ENCODE measurements at regions not wholly inside any gene's neighbourhood (a gene's known extent, or its start where the extent isn't known, plus 50 kb on each side); places are given as distances from the start of the nearest gene placed in this dataset.

DNA sequence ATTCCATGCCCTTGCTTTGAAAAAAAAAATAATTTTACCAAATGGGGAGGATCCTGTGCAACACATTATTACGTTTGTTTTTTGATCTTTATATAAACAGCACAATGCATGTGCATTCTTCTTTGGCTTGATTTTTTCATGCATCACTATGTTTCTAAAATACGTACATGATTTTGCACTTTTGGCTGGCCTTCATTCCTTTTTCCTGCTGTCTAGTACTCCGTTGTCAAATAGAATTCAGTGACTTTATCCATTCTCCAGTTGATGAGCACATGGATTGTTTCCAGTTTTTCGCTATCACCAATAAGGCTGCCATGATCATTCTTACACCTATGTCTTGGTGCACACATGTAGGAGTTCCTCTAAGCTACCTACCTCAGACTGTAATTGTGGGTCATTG lies 63.0 kb upstream of the ID3 start:
- Histone ChIP-seq H3K4me3 (ENCODE audit: low read depth, low read length) (no peak overlapping the region), H3K79me2 (no peaks in the 10 kb centered on the region), H3K27ac (no peak overlapping the region), H3K9ac (no peak overlapping the region), H3K4me2 (ENCODE audit: low read length) (no peak overlapping the region), H3K27me3 (ENCODE audit: control insufficient read depth, insufficient read depth, low read length) (no peaks in the 10 kb centered on the region), H3K4me1 (no peaks in the 10 kb centered on the region), H2AFZ (no peak overlapping the region), H3K9me3 (ENCODE audit: control insufficient read depth, low read length) (no peaks in the 10 kb centered on the region), H3K36me3 (ENCODE audit: control insufficient read depth, insufficient read depth, low read length) (no peaks in the 10 kb centered on the region)
- TF ChIP-seq, protein P1, sequence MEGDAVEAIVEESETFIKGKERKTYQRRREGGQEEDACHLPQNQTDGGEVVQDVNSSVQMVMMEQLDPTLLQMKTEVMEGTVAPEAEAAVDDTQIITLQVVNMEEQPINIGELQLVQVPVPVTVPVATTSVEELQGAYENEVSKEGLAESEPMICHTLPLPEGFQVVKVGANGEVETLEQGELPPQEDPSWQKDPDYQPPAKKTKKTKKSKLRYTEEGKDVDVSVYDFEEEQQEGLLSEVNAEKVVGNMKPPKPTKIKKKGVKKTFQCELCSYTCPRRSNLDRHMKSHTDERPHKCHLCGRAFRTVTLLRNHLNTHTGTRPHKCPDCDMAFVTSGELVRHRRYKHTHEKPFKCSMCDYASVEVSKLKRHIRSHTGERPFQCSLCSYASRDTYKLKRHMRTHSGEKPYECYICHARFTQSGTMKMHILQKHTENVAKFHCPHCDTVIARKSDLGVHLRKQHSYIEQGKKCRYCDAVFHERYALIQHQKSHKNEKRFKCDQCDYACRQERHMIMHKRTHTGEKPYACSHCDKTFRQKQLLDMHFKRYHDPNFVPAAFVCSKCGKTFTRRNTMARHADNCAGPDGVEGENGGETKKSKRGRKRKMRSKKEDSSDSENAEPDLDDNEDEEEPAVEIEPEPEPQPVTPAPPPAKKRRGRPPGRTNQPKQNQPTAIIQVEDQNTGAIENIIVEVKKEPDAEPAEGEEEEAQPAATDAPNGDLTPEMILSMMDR (IDR thresholded peaks at IDR 0.05) = no peak

DNA sequence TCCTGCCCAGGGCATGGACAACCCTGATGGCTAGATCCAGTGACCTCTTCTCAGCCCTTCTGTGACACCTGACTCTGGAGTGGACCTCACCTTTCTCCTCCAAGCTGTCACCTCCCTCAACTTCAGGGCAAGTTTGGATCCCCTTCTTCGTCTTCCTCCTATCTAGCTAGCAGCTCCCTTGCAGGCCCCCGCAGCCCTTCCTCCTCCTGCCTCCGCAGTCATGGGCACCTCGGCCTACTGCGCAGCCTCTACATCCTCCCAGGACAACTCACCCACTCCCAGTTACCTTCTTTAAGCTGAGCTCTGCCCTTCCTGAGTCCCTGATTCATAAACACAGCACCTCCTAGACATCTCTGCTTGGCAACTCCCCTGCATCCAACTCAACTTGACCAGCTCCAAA lies 61.3 kb upstream of the ID3 start:
- Histone ChIP-seq H3K4me3 (ENCODE audit: low read depth, low read length) (no peak overlapping the region), H3K4me1 (no peaks in the 10 kb centered on the region), H3K79me2 (no peaks in the 10 kb centered on the region), H3K9ac (no peak overlapping the region), H3K36me3 (ENCODE audit: control insufficient read depth, insufficient read depth, low read length) (no peaks in the 10 kb centered on the region), H3K27me3 (ENCODE audit: control insufficient read depth, insufficient read depth, low read length) (no peaks in the 10 kb centered on the region), H3K27ac (no peak overlapping the region), H2AFZ (no peak overlapping the region), H3K4me2 (ENCODE audit: low read length) (no peak overlapping the region), H3K9me3 (ENCODE audit: control insufficient read depth, low read length) (no peaks in the 10 kb centered on the region)
- TF ChIP-seq, protein P1 (IDR thresholded peaks at IDR 0.05) = no peak

DNA sequence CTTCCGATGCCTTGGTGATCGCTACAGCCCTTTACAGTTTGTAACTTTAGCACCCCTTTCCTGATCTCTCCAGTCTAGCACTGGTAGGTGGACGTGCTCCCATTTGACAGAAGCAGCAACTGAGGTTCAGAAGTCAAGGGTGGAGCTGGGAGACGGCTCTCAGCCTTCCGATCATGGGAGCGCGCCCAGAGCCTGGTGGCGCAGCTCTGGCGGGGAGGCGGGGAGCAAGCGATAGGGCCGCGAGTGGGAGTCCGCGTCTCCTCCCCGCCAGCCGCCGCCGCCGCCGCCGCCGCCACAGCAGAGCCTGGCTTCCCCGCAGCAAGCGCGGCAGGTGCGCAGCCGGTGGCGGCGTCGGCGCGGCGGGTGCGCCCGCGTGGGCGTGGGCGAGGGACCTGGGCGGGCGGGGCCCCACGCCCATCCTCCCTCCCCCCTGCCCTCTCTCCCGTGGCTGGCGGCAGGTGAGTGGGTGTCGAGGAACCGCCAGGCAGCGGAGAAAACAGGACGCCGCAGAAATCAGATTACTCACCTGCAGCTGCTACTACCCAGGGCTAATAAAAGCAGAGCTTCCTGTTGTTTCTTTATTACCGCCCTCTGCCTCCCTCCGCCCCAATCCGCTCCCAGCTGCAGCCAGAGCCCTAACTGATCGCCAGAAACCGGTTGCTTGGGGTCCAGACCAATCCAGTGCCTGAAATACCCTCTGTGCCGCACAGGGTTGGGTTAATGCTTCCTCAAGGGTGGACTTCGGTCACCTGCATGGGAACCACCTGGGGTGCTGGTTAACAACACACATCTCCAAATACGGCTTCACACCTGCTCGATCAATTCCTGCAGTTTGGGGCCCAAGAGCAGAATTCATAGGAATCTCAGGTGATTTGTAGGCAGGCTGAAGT lies 60.2 kb upstream of the ID3 start:
- H3K36me3 ChIP-seq (ENCODE audit: control insufficient read depth, insufficient read depth, low read length) = no peaks in the 10 kb centered on the region
- no peak overlapping the region for H3K4me3 ChIP-seq (ENCODE audit: low read depth, low read length)
- TF ChIP-seq, protein P1 (IDR thresholded peaks at IDR 0.05) = no peak
- no peak overlapping the region for H2AFZ ChIP-seq
- H3K4me2 ChIP-seq (ENCODE audit: low read length) = peak overlapping the region; percentile 65
- no peaks in the 10 kb centered on the region for H3K27me3 ChIP-seq (ENCODE audit: control insufficient read depth, insufficient read depth, low read length)
- no peaks in the 10 kb centered on the region for H3K9me3 ChIP-seq (ENCODE audit: control insufficient read depth, low read length)
- no peaks in the 10 kb centered on the region for H3K79me2 ChIP-seq
- no peak overlapping the region for H3K9ac ChIP-seq
- no peak overlapping the region for H3K27ac ChIP-seq
- H3K4me1 ChIP-seq = no peaks in the 10 kb centered on the region

DNA sequence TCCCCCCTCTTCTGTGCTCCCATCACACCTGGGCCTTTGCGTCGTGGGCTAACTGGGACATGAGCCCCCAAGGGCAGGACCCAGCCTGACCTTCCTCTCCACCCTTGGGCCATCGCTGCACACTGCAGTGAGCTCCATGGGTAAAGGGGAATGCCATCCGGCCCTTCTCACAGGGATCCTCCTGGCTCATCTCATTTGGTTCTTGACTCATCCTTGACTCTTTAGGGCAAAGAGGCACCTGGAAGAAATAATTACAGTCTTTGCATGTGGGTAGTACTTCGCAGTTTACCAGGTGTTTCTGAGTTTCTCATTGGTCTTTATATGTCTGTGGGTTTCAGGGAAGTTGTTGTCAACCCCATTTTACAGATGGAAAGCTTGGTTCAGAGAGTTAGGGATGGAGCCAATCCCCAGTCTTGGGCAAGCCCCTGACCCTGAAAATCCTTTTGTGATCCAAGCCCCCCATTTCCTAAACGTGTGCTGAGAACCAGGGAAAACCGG lies 59.3 kb upstream of the ID3 start:
- no peak overlapping the region for H3K9ac ChIP-seq
- H3K9me3 ChIP-seq (ENCODE audit: control insufficient read depth, low read length) = no peaks in the 10 kb centered on the region
- no peaks in the 10 kb centered on the region for H3K27me3 ChIP-seq (ENCODE audit: control insufficient read depth, insufficient read depth, low read length)
- TF ChIP-seq, protein P1 (IDR thresholded peaks at IDR 0.05) = no peak
- H3K36me3 ChIP-seq (ENCODE audit: control insufficient read depth, insufficient read depth, low read length) = no peaks in the 10 kb centered on the region
- H2AFZ ChIP-seq = no peak overlapping the region
- H3K27ac ChIP-seq = no peak overlapping the region
- H3K4me1 ChIP-seq = no peaks in the 10 kb centered on the region
- H3K4me3 ChIP-seq (ENCODE audit: low read depth, low read length) = no peak overlapping the region
- H3K4me2 ChIP-seq (ENCODE audit: low read length) = no peak overlapping the region
- no peaks in the 10 kb centered on the region for H3K79me2 ChIP-seq

All from parathyroid adenoma (tissue), 2 donors.